Upper lobe of left lung (tissue), 6 donors: ENCODE measurements at regions not wholly inside any gene's neighbourhood (a gene's known extent, or its start where the extent isn't known, plus 50 kb on each side); places are given as distances from the start of the nearest gene placed in this dataset.

Experiments
- ATAC-seq, 2 donors: fragments of 200-7000 bp; cut with Tn5 transposase; one replicate each; pipeline ENCODE4 v1.9.1; 2022; ENCODE audit warnings: mild to moderate bottlenecking in 2 of 2, moderate library complexity in 2 of 2; ENCODE audit not compliant: low FRiP score in 2 of 2
- DNase-seq, 2 donors: peaks; one replicate each; pipeline ENCODE4 v3.0.0-alpha.2; 2019 to 2020
- H3K27ac ChIP-seq, 4 donors: fragments of 200-600 bp; sonication (generic); one replicate each; pipeline ENCODE4 v1.5.1; 2016 to 2019
- H3K27me3 ChIP-seq, 4 donors: fragments of 200-600 bp; sonication (generic); one replicate each; pipeline ENCODE4 v1.5.1; 2017 to 2019
- H3K36me3 ChIP-seq, 4 donors: fragments of 200-600 bp; sonication (generic); one replicate each; pipeline ENCODE4 v1.5.1; 2016 to 2019
- H3K4me1 ChIP-seq, 4 donors: fragments of 200-600 bp; sonication (generic); one replicate each; pipeline ENCODE4 v1.5.1; 2018 to 2019
- H3K4me3 ChIP-seq, 4 donors: fragments of 200-600 bp; sonication (generic); one replicate each; pipeline ENCODE4 v1.5.1; 2017 to 2019; ENCODE audit warnings: mild to moderate bottlenecking in 2 of 4, moderate library complexity in 1 of 4
- H3K9me3 ChIP-seq, 4 donors: fragments of 200-600 bp; sonication (generic); one replicate each; pipeline ENCODE4 v1.5.1; 2018 to 2019
- EP300 ChIP-seq, 4 donors: sonication (generic); formaldehyde crosslinking; IDR thresholded peaks; one replicate each; pipeline ENCODE4 v1.5.1; 2017; ENCODE audit warnings: antibody characterized with exemption in 4 of 4, control low read depth in 2 of 4
- POLR2A ChIP-seq, 4 donors: fragments of 450-650 bp; IDR thresholded peaks; one replicate each; pipeline ENCODE4 v1.5.1; 2016 to 2017; ENCODE audit warnings: antibody characterized with exemption in 4 of 4, mild to moderate bottlenecking in 2 of 4
- POLR2AphosphoS5 ChIP-seq, 2 donors: sonication (generic); formaldehyde crosslinking; IDR thresholded peaks; one replicate each; pipeline ENCODE4 v1.5.1; 2017; ENCODE audit warnings: antibody characterized with exemption in 2 of 2
- WGBS, 2 donors: methylation state at CpG; one replicate each; pipeline ENCODE4 v1.1.5; 2017 to 2018; 5-methylcytosine and 5-hydroxymethylcytosine counted together
- TF ChIP-seq, protein P1 (sequence below), 6 experiments: fragments of 450-650 bp in 4 of 6; fragments of 200-600 bp in 2 of 6; sonication (generic) in 2 of 6; IDR thresholded peaks; one replicate each; pipeline ENCODE4 v1.5.1; 2016 to 2019; ENCODE audit warnings: antibody characterized with exemption in 6 of 6
- donor health status: DM: no; HTN: no; CAD: no; lungs with moderate emphysema.
- donor health status: DM: no; HTN: yes; CAD: no; lungs with severe emphysema.

DNA sequence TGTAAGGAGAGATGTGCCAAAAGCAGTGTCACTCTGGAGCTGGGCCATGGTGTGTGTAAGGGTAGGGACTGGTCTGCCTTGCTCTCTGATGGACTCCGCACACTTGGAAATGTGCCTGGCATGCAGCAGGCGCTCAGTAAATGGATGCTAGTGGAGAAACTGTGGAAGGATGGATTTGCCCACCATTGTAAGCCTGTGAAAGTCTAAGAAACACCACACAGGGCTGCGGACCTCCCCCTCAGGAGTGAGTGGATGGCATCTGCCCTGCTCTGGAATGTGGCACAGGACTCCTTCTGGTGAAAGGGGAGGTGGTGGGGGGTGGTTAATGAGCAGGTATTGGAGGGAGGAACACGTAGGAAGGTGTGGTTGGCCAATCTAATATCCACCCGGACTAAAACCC is 62.2 kb upstream of the ACAN start:
- DNase-seq = no peak
- TF ChIP-seq, protein P1, sequence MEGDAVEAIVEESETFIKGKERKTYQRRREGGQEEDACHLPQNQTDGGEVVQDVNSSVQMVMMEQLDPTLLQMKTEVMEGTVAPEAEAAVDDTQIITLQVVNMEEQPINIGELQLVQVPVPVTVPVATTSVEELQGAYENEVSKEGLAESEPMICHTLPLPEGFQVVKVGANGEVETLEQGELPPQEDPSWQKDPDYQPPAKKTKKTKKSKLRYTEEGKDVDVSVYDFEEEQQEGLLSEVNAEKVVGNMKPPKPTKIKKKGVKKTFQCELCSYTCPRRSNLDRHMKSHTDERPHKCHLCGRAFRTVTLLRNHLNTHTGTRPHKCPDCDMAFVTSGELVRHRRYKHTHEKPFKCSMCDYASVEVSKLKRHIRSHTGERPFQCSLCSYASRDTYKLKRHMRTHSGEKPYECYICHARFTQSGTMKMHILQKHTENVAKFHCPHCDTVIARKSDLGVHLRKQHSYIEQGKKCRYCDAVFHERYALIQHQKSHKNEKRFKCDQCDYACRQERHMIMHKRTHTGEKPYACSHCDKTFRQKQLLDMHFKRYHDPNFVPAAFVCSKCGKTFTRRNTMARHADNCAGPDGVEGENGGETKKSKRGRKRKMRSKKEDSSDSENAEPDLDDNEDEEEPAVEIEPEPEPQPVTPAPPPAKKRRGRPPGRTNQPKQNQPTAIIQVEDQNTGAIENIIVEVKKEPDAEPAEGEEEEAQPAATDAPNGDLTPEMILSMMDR (IDR thresholded peaks at IDR 0.05) = no peak
- TF ChIP-seq POLR2AphosphoS5 (IDR thresholded peaks at IDR 0.05) (no peak), EP300 (IDR thresholded peaks at IDR 0.05) (no peak), POLR2A (IDR thresholded peaks at IDR 0.05) (no peak)
- no peaks in the 10 kb centered on the region for H3K9me3 ChIP-seq
- H3K27me3 ChIP-seq = peaks cover 0 to 4% (median 0%) of the 10 kb centered on the region in 4 donors
- no peak overlapping the region for H3K27ac ChIP-seq
- ATAC-seq = no peak
- H3K4me3 ChIP-seq = no peak overlapping the region
- H3K36me3 ChIP-seq = no peaks in the 10 kb centered on the region
- H3K4me1 ChIP-seq = no peaks in the 10 kb centered on the region
- 88 to 92% methylated on average over 5 of the region's 5 CpGs for WGBS, 2 donors

DNA sequence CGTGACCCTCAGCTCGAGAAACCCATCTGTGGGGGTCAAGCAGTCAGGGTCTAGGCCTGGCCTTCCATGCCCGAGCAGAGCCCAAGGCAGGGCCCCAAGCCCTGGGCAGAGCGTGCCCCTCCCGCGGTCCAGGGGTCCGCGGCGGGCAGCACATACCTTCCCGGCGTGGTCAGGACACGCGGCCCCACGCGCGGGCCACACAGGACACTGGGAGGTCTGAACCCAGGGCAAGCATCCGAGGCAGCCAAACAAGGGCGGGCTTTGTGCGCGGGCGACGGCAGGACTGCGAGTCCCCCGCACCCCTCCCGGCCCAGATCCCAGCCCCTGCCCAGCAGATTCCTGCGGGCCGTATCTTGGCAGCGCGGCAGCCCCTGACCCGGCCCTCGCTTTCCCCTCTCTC is 61.6 kb upstream of the ACAN start:
- Histone ChIP-seq H3K9me3 (no peaks in the 10 kb centered on the region), H3K4me1 (no peaks in the 10 kb centered on the region), H3K27ac (no peak overlapping the region), H3K4me3 (no peak overlapping the region), H3K36me3 (no peaks in the 10 kb centered on the region), H3K27me3 (peaks cover 0 to 4% (median 0%) of the 10 kb centered on the region in 4 donors)
- DNase-seq (peak in 1 of 2 donors; percentile 83), ATAC-seq (peak in 1 of 2 donors; percentile 14)
- 80% methylated on average over 31 of the region's 31 CpGs; no CpG with 5 or more reads in 1 of the 2 donors for WGBS, 2 donors
- TF ChIP-seq EP300 (IDR thresholded peaks at IDR 0.05) (no peak), POLR2A (IDR thresholded peaks at IDR 0.05) (no peak), POLR2AphosphoS5 (IDR thresholded peaks at IDR 0.05) (no peak)
- TF ChIP-seq, protein P1 (IDR thresholded peaks at IDR 0.05) = no peak

DNA sequence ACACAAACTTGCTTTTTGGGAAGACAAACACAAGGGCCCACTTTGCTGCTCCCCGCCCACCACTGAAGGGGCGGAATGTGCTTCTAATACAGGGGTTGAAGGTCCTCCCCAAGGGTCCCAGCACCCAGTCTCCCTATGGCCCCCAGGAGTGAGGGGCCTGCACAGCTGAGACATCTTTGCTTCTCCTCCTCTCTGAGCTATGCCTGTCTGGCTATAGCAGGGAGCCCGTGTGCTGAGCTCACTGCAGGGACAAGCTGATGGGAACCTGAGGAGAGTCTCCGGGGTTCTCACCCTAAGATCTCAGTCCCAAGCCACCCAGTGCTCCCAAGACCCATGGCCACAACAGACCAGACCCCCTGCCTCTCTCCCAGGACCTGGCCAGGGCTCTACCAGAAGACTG is 61.1 kb upstream of the ACAN start:
- no peak for TF ChIP-seq EP300 (IDR thresholded peaks at IDR 0.05)
- no peak for TF ChIP-seq POLR2A (IDR thresholded peaks at IDR 0.05)
- no peak for TF ChIP-seq POLR2AphosphoS5 (IDR thresholded peaks at IDR 0.05)
- TF ChIP-seq, protein P1 (IDR thresholded peaks at IDR 0.05) = no peak
- Histone ChIP-seq H3K27me3 (peaks cover 0 to 4% (median 0%) of the 10 kb centered on the region in 4 donors), H3K4me1 (no peaks in the 10 kb centered on the region), H3K27ac (no peak overlapping the region), H3K9me3 (no peaks in the 10 kb centered on the region), H3K4me3 (no peak overlapping the region), H3K36me3 (no peaks in the 10 kb centered on the region)
- ATAC-seq (no peak), DNase-seq (no peak)
- 86% methylated on average over 4 of the region's 4 CpGs; no CpG with 5 or more reads in 1 of the 2 donors for WGBS, 2 donors

DNA sequence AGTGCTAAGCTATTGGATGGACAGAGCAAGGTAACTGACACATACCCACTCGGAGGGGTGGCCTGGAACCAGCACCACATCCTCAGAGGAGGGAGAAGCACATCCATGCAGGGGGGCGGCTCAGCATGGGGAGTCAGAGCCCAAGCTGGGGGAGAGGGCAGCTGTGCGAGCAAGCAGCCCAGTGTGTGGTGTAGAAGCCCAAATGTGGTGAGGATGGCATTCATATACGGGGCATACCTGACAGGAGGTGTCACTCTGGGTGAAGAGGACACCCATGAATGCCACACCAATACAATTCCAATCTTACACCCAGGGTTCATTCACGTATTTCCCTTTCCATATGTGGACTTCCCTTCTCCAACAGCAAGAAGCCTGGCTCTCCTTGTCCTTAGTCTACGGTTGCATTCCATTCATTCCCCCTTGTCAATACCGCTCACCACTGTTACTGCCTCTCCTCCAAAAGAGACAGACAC is 58.7 kb upstream of the ACAN start:
- H3K27me3 ChIP-seq = peaks cover 0 to 4% (median 0%) of the 10 kb centered on the region in 4 donors
- TF ChIP-seq POLR2AphosphoS5 (IDR thresholded peaks at IDR 0.05) (no peak), POLR2A (IDR thresholded peaks at IDR 0.05) (no peak), EP300 (IDR thresholded peaks at IDR 0.05) (no peak)
- no peak overlapping the region for H3K27ac ChIP-seq
- DNase-seq = peak in 1 of 2 donors; percentile 13
- no peak for ATAC-seq
- 41 to 52% methylated on average over 7 of the region's 7 CpGs for WGBS, 2 donors
- H3K9me3 ChIP-seq = no peaks in the 10 kb centered on the region
- H3K4me3 ChIP-seq = no peak overlapping the region
- H3K4me1 ChIP-seq = no peaks in the 10 kb centered on the region
- H3K36me3 ChIP-seq = no peaks in the 10 kb centered on the region

DNA sequence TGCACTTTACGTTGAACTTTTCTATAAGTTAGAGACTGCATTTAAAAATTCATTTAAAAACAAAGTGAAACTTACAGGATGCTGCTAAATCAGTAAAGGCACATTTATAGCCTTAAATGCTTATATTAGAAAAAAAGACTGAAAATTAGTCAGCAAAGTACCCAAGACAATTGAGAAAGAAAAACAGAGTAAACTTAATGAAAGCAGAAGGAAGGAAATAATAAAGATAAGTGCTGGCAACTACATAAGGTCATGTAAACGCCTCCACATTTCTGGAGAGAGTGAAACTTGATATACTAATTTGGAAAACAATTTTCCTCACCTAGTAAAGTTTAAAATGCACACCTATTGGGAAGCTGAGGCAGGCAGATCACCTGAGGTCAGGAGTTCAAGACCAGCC is 58.2 kb upstream of the ACAN start:
- no peaks in the 10 kb centered on the region for H3K36me3 ChIP-seq
- TF ChIP-seq POLR2A (IDR thresholded peaks at IDR 0.05) = no peak
- TF ChIP-seq, protein P1 (IDR thresholded peaks at IDR 0.05) = no peak
- no peaks in the 10 kb centered on the region for H3K4me1 ChIP-seq
- H3K9me3 ChIP-seq = no peaks in the 10 kb centered on the region
- 28 to 35% methylated on average over 2 of the region's 2 CpGs for WGBS, 2 donors
- H3K4me3 ChIP-seq = no peak overlapping the region
- no peak for DNase-seq
- no peak for ATAC-seq
- H3K27ac ChIP-seq = no peak overlapping the region
- H3K27me3 ChIP-seq = peaks cover 0 to 4% (median 0%) of the 10 kb centered on the region in 4 donors
